GM13976 (cell line): ENCODE measurements at regions not wholly inside any gene's neighbourhood (a gene's known extent, or its start where the extent isn't known, plus 50 kb on each side); places are given as distances from the start of the nearest gene placed in this dataset.

Experiments
- DNase-seq: peaks from one replicate; pipeline ENCODE4 v3.0.0; 2012; ENCODE audit warnings: low spot score
- CTCF ChIP-seq: IDR thresholded peaks from 2 replicates; pipeline ENCODE4 v1.5.1; 2012; ENCODE audit warnings: borderline replicate concordance, mild to moderate bottlenecking; ENCODE audit not compliant: insufficient read depth; ENCODE audit errors: extremely low read depth, missing control alignments, control extremely low read depth
- in situ Hi-C: fragments of 300-500 bp; cut with MboI; formaldehyde crosslinking; loops from one replicate; pipeline ENCODE4 v1.12.0; 2022; ENCODE audit warnings: low sequenced_read_pairs, mixed read lengths, inconsistent platforms; ENCODE audit not compliant: unreplicated experiment

DNA sequence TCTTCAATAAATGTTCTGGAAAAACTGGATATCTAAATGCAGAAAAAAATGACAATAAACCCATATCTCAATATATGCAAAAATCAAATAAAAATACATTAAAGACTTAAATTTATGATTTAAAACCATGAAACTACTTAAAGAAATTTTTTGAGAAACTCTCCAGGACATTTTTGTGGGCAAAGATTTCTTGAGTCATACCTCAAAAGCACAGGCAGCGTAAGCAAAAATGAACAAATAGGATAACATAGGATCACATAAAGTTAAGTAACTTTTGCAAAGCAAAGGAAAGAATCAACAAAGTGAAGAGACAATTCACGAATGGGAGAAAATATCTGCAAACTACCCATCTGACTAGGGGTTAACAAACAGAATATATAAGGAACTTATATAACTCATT lies 1545.5 kb downstream of the SUCLG1 start:
- no peak for TF ChIP-seq CTCF
- in situ Hi-C loops = no loop called here

DNA sequence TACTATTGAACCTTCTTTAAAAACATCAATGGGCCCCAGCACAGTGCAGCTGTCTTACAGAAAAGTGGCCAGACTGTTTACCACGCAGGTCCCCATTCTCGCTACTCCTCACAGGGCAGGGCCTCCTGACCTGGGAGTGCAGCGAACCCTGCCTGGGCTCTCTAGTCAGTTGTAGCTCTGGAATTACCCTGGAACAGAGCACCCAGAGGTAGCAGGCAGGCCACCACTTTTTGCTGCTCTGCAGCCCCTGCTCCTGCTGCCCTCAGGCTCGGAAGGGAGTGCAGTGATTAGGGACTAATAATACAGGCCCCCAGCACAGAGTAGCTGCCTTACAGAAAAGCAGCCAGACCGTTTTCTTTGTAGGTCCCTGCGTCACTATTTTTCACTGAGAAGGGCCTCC lies 1563.0 kb downstream of the SUCLG1 start:
- no peak for TF ChIP-seq CTCF
- in situ Hi-C loops = no loop called here
- no peak for DNase-seq

More for the DNA sequence above, 1545.5 kb downstream of the SUCLG1 start:
- no peak for DNase-seq

- in situ Hi-C loops = no loop called here
- no peak for DNase-seq
- no peak for TF ChIP-seq CTCF
These were observed 1565.9 kb downstream of the SUCLG1 start for GRCh38 chr2:82893190-82893589.

- no peak for DNase-seq
- no peak for TF ChIP-seq CTCF
- in situ Hi-C loops = no loop called here
These were observed 1579.3 kb downstream of the SUCLG1 start for GRCh38 chr2:82879803-82880202.

- in situ Hi-C loops = no loop called here
- TF ChIP-seq CTCF = no peak
- DNase-seq = no peak
These were observed 1583.2 kb downstream of the SUCLG1 start for GRCh38 chr2:82875858-82876257.

DNA sequence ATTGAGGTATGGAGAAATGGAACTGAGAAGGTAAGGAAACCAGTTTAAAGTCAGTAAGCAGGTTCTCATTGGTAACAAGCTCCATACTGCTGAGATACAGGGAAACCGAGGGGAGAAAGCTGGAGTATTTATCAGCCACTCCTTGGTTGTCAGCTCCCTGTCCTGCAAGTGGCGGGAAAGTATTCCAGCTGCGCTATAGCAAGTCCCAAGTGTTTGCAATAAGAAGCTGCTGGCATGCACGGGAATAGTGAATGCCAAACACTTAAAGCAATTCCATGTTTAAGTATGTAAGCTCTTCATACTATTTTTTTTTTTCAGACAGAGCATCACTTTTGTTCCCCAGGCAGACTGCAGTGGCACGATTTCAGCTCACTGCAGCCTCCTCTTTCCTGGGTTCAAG lies 1601.1 kb downstream of the SUCLG1 start:
- in situ Hi-C loops = no loop called here
- no peak for DNase-seq
- no peak for TF ChIP-seq CTCF

GRCh38 chr2:82853299-82853698 lies 1605.8 kb downstream of the SUCLG1 start:
- no peak for DNase-seq
- no peak for TF ChIP-seq CTCF
- in situ Hi-C loops = no loop called here
